Right lobe of liver (tissue), 4 donors: ENCODE measurements at regions not wholly inside any gene's neighbourhood (a gene's known extent, or its start where the extent isn't known, plus 50 kb on each side); places are given as distances from the start of the nearest gene placed in this dataset.

Source experiments
- POLR2A ChIP-seq: fragments of 450-650 bp; IDR thresholded peaks from one replicate; pipeline ENCODE4 v1.6.1; 2017; ENCODE audit warnings: antibody characterized with exemption, mild to moderate bottlenecking
- TF ChIP-seq, protein P1 (sequence below), 4 donors: fragments of 200-600 bp in 3 of 4; fragments of 450-650 bp in 1 of 4; IDR thresholded peaks; one replicate each; pipeline versions ENCODE4 v1.5.1 to v1.8.0; 2016 to 2022; ENCODE audit warnings: antibody characterized with exemption in 4 of 4, mild to moderate bottlenecking in 2 of 4
- donor health status: DM: no; HTN: no; CAD: no.
- donor health status: DM: no; HTN: no; CAD: no.
- donor health status: DM: no; HTN: yes; CAD: no.

DNA sequence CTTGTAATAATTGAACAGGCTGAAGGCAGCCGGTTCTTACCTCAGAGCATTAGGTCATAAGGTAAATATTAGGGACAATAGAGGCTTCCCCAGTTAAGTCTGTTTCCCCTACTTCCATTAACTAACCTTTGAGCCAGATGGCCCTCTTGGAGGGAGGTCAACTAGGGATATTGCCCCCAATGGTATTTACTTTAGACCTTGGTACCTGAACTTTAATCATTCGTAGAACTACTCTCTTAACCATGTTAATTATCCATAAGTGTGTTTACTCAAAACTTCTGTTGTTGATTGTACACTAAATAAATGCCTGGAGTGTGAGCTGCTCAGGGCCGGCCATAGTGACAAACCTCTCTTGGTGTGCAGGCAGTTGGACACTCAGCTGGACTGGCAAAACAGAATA, 1843.5 kb upstream of the AGA start:
- TF ChIP-seq, protein P1, sequence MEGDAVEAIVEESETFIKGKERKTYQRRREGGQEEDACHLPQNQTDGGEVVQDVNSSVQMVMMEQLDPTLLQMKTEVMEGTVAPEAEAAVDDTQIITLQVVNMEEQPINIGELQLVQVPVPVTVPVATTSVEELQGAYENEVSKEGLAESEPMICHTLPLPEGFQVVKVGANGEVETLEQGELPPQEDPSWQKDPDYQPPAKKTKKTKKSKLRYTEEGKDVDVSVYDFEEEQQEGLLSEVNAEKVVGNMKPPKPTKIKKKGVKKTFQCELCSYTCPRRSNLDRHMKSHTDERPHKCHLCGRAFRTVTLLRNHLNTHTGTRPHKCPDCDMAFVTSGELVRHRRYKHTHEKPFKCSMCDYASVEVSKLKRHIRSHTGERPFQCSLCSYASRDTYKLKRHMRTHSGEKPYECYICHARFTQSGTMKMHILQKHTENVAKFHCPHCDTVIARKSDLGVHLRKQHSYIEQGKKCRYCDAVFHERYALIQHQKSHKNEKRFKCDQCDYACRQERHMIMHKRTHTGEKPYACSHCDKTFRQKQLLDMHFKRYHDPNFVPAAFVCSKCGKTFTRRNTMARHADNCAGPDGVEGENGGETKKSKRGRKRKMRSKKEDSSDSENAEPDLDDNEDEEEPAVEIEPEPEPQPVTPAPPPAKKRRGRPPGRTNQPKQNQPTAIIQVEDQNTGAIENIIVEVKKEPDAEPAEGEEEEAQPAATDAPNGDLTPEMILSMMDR (IDR thresholded peaks at IDR 0.05): no peak
- no peak for TF ChIP-seq POLR2A
